Ovary (tissue), 7 donors: ENCODE measurements at regions not wholly inside any gene's neighbourhood (a gene's known extent, or its start where the extent isn't known, plus 50 kb on each side); places are given as distances from the start of the nearest gene placed in this dataset.

Experiments used
- DNase-seq, 5 donors: peaks; one replicate each; pipeline ENCODE4 v3.0.0-alpha.2; 2019 to 2020
- H3K27ac ChIP-seq, 2 donors: fragments of 200-600 bp; one replicate each; pipeline versions ENCODE4 v1.5.1 to v1.8.0; 2019 to 2022
- H3K27me3 ChIP-seq: fragments of 200-600 bp; one replicate; pipeline ENCODE4 v1.8.0; 2022
- H3K36me3 ChIP-seq: fragments of 200-600 bp; sonication (generic); one replicate; pipeline ENCODE4 v1.5.1; 2019
- H3K4me1 ChIP-seq: one replicate; pipeline ENCODE4 v1.8.1; 2013; ENCODE audit warnings: mild to moderate bottlenecking, moderate library complexity; ENCODE audit not compliant: insufficient read depth
- H3K4me3 ChIP-seq: fragments of 200-600 bp; sonication (generic); one replicate; pipeline ENCODE4 v1.5.1; 2017
- H3K9me3 ChIP-seq, 2 donors: fragments of 200-600 bp in 1 of 2; sonication (generic) in 1 of 2; one replicate each; pipeline versions ENCODE4 v1.5.1 to v1.8.1; 2013 to 2019; ENCODE audit warnings: mild to moderate bottlenecking in 1 of 2, moderate library complexity in 1 of 2
- CTCF ChIP-seq, 3 donors: fragments of 450-650 bp in 2 of 3; fragments of 200-600 bp in 1 of 3; IDR thresholded peaks; one replicate each; pipeline versions ENCODE4 v1.5.1 to v1.8.0; 2016 to 2022; ENCODE audit warnings: antibody characterized with exemption in 3 of 3, mild to moderate bottlenecking in 1 of 3
- EP300 ChIP-seq: sonication (generic); formaldehyde crosslinking; IDR thresholded peaks from one replicate; pipeline ENCODE4 v1.6.1; 2017; ENCODE audit warnings: antibody characterized with exemption
- POLR2A ChIP-seq: fragments of 450-650 bp; IDR thresholded peaks from one replicate; pipeline ENCODE4 v1.6.1; 2017; ENCODE audit warnings: antibody characterized with exemption, mild to moderate bottlenecking, moderate library complexity
- WGBS, 3 donors: extraction: QIAGEN DNeasy Blood & Tissue Kit in 1 of 3; methylation state at CpG; one replicate each; pipeline versions ENCODE4 v1.1.5 to v1.1.7; 2013 to 2017; 5-methylcytosine and 5-hydroxymethylcytosine counted together
- intact Hi-C, 4 donors: fragments of 100-400 bp; cut with DNase I; formaldehyde crosslinking; loops; one replicate each; pipeline versions ENCODE4 v1.11.0 to v1.15.1; 2022 to 2023
- donor health status: DM: no; HTN: no; CAD: no; lungs with moderate emphysema.
- donor health status: DM: no; HTN: no; CAD: no.
- donor health status: Bipolar disorder and iron deficiency.
- donor health status: DM: no; HTN: no; CAD: no.
- donor health status: DM: yes; HTN: yes; CAD: no.

GRCh38 chr2:189338115-189338514 lies 103.2 kb upstream of the WDR75 start:
- intact Hi-C loops: no loop called here
- no peaks in the 10 kb centered on the region for H3K9me3 ChIP-seq
- TF ChIP-seq EP300: no peak
- no peak for TF ChIP-seq CTCF (IDR thresholded peaks at IDR 0.05)
- no peak for TF ChIP-seq POLR2A
- peaks cover 6% of the 10 kb centered on the region for H3K4me1 ChIP-seq
- no peaks in the 10 kb centered on the region for H3K36me3 ChIP-seq
- no peak overlapping the region for H3K4me3 ChIP-seq
- no peaks in the 10 kb centered on the region for H3K27me3 ChIP-seq
- 11 to 27% (median 18%) methylated on average over 3 of the region's 3 CpGs for WGBS, 3 donors
- no peak for DNase-seq
- peak overlapping the region; percentile 32 to 62 for H3K27ac ChIP-seq

DNA sequence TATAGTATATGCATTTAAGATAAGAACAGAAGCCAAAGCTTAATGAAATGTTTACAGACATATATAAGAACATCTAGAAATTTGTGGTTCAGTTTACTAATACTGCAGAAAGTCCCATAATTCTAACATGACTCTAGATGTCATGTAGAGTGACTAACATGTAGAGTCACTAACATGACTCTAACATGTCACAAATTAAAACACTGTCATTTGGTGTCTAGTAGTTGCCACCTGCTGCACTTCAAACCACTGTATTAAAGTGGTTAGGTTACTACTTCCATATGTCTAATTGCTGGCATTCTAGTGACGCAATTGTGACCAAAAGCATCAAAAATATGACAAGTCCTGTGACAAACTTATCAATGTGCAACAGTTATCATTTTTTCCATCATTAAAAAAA lies 100.2 kb upstream of the WDR75 start:
- no peak overlapping the region for H3K27ac ChIP-seq
- WGBS, 3 donors: 95 to 98% (median 96%) methylated on average over 1 of the region's 1 CpG

GRCh38 chr2:189344043-189344442 lies 97.2 kb upstream of the WDR75 start:
- Histone ChIP-seq H3K27ac (no peak overlapping the region), H3K9me3 (no peaks in the 10 kb centered on the region), H3K4me1 (peaks cover 3% of the 10 kb centered on the region), H3K27me3 (no peaks in the 10 kb centered on the region), H3K36me3 (no peaks in the 10 kb centered on the region), H3K4me3 (no peak overlapping the region)
- intact Hi-C loops: no loop called here
- TF ChIP-seq EP300 (no peak), POLR2A (no peak), CTCF (IDR thresholded peaks at IDR 0.05) (no peak)
- 67 to 82% (median 75%) methylated on average over 2 of the region's 2 CpGs for WGBS, 3 donors
- no peak for DNase-seq

More for the DNA sequence above, 100.2 kb upstream of the WDR75 start:
- Histone ChIP-seq H3K27me3 (no peaks in the 10 kb centered on the region), H3K4me3 (no peak overlapping the region), H3K36me3 (no peaks in the 10 kb centered on the region), H3K4me1 (peaks cover 6% of the 10 kb centered on the region), H3K9me3 (no peaks in the 10 kb centered on the region)
- TF ChIP-seq EP300 (no peak), CTCF (IDR thresholded peaks at IDR 0.05) (no peak), POLR2A (no peak)
- intact Hi-C loops: no loop called here
- no peak for DNase-seq

GRCh38 chr2:189347540-189347939 lies 93.7 kb upstream of the WDR75 start:
- H3K9me3 ChIP-seq: no peaks in the 10 kb centered on the region
- intact Hi-C loops: no loop called here
- H3K4me1 ChIP-seq: peaks cover 5% of the 10 kb centered on the region
- no peak overlapping the region for H3K4me3 ChIP-seq
- DNase-seq: peak in 3 of 5 donors; percentile 45 to 63 (median 47)
- no peaks in the 10 kb centered on the region for H3K27me3 ChIP-seq
- peak in 1 of 3 donors; percentile 16 for TF ChIP-seq CTCF (IDR thresholded peaks at IDR 0.05)
- TF ChIP-seq EP300: no peak
- WGBS, 3 donors: 3 to 5% (median 3%) methylated on average over 1 of the region's 1 CpG
- no peaks in the 10 kb centered on the region for H3K36me3 ChIP-seq
- H3K27ac ChIP-seq: peak overlapping the region in 1 of 2 donors; percentile 65
